ENCODE measurements at regions not wholly inside any gene's neighbourhood (a gene's known extent, or its start where the extent isn't known, plus 50 kb on each side); places are given as distances from the start of the nearest gene placed in this dataset.
A peak's percentile ranks its signal among the peaks of the same experiment; 100 is the strongest.

GRCh38 chr12:67433385-67434175 lies 164.4 kb downstream of the CAND1 start:
- DNase-seq (ENCODE audit: low read depth): no peak
- TF ChIP-seq CTCF (conservative IDR thresholded peaks at IDR 0.05; ENCODE audit: low read depth, low read length): no peak
- H3K4me3 ChIP-seq (ENCODE audit: low read depth, low read length): no peak overlapping the region

GRCh38 chr12:67434671-67435370 lies 165.7 kb downstream of the CAND1 start:
- DNase-seq (ENCODE audit: low read depth): peak; percentile 85
- no peak overlapping the region for H3K4me3 ChIP-seq (ENCODE audit: low read depth, low read length)
- TF ChIP-seq CTCF (conservative IDR thresholded peaks at IDR 0.05; ENCODE audit: low read depth, low read length): no peak

- DNase-seq (ENCODE audit: low read depth): no peak
- no peak overlapping the region for H3K4me3 ChIP-seq (ENCODE audit: low read depth, low read length)
- TF ChIP-seq CTCF (conservative IDR thresholded peaks at IDR 0.05; ENCODE audit: low read depth, low read length): no peak
Measured at GRCh38 chr12:67436230-67436629, 167.1 kb downstream of the CAND1 start.

GRCh38 chr12:67437011-67437410 lies 167.9 kb downstream of the CAND1 start:
- no peak overlapping the region for H3K4me3 ChIP-seq (ENCODE audit: low read depth, low read length)
- no peak for DNase-seq (ENCODE audit: low read depth)
- no peak for TF ChIP-seq CTCF (conservative IDR thresholded peaks at IDR 0.05; ENCODE audit: low read depth, low read length)

GRCh38 chr12:67439611-67440010 lies 170.5 kb downstream of the CAND1 start:
- TF ChIP-seq CTCF (conservative IDR thresholded peaks at IDR 0.05; ENCODE audit: low read depth, low read length): no peak
- DNase-seq (ENCODE audit: low read depth): no peak
- no peak overlapping the region for H3K4me3 ChIP-seq (ENCODE audit: low read depth, low read length)

- no peak for DNase-seq (ENCODE audit: low read depth)
- TF ChIP-seq CTCF (conservative IDR thresholded peaks at IDR 0.05; ENCODE audit: low read depth, low read length): peak; percentile 94
- H3K4me3 ChIP-seq (ENCODE audit: low read depth, low read length): no peak overlapping the region
Measured at GRCh38 chr12:67441736-67442346, 172.7 kb downstream of the CAND1 start.
